ENCODE measurements at regions not wholly inside any gene's neighbourhood (a gene's known extent, or its start where the extent isn't known, plus 50 kb on each side); places are given as distances from the start of the nearest gene placed in this dataset.

DNA sequence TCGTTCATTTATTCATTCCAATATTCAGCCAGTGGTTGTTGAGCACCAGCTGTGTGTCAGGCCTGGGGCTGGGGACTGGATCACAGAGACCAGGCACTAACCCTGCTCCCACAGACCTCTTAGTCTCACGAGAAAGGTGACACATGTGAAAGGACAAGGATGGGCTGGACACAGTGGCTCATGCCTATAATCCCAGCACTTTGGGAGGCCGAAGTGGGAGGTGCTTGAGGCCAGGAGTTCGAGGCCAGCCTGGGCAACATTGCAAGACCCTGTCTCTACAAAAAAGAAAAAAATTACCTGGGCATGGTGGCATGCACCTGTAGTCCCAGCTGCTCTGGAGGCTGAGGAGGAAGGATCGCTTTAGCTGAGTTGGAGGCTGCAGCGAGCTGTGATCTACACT lies 105.9 kb upstream of the SDK1 start:
- Mint-ChIP-seq H3K36me3 (peaks cover 2% of the 10 kb centered on the region), H3K4me1 (peaks cover 5% of the 10 kb centered on the region), H3K9me3 (ENCODE audit: low read depth) (no peaks in the 10 kb centered on the region), H3K4me3 (no peak overlapping the region), H3K27me3 (peaks cover 34% of the 10 kb centered on the region), H3K27ac (no peak overlapping the region)
- CTCF ChIA-PET: no interaction called here
- ATAC-seq (no peak), DNase-seq (no peak)

DNA sequence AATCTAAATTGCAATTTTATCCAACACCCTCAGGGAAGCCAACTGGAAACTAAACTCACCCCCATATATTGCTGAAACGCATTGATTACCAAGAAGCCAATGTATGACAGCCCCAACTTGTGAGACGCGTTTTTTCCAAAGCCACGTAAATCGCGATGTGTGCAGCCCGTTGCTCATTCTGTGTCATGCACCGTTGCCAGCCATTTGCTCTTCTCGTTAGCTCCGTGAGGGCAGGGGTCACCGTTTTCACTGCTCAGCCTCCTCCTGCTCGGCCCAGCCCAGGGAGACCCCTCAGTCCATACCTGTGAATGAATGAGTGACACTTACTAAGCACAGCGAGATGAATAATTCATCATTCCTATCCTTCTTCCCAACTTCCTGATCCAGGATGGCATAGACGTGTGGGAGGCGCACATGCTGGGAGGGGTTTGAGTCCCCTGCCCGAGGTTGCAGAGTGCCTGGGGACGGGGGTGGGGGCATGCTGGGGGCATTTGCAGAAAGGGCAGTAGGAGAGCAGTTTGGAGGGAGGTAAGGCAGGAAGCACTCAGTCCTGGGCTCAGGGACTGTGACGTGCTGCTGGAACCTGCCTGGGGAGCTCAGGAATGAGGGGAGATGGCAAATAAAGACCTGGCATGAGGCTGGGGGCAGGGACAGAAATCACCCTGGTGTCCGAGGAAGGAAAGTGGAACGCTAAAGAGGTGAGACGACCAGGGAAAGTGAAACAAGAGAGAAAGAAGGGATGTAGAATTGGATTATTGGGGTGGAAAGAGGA lies 104.2 kb upstream of the SDK1 start:
- Mint-ChIP-seq H3K27me3 (peaks cover 24% of the 10 kb centered on the region), H3K9me3 (ENCODE audit: low read depth) (no peaks in the 10 kb centered on the region), H3K36me3 (peaks cover 2% of the 10 kb centered on the region), H3K4me3 (no peak overlapping the region), H3K27ac (no peak overlapping the region), H3K4me1 (peaks cover 5% of the 10 kb centered on the region)
- DNase-seq: no peak
- no peak for ATAC-seq
- CTCF ChIA-PET: interaction anchor here (1.2 kb wide), 1 partner anchor 13 kb away, joined by 3 read pairs; no protein-coding TSS in a partner anchor

DNA sequence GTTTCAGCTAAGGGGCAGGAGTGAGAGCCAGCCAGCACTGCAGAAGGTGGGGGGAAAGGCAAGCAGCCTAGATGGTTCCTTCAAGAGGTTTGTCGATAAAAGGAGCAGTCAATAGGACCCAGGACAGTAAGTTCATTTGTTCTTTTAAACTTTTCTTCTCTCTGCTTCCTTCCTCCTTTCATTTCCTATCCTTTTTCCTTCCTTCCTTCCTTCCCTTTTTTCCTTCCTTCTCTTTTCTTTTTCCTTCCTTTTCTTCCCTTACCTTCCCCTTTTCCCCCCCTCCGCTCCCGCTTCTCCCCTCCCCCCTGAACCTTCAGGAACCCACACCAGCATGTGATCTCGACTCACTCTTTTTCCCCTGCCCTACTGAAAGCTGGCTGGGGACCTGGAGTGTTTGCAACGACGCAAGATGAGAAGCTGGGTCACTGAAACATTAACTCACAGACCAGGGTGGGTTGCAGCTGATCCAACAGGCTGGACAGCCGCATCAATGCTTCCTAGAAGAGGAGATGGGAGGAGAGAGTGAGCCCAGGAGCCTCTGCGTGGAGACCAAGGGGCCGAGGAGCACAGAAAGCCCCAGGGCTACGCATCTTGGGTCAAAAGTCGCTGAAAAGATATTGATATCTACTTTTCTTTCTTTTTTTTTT lies 103.4 kb upstream of the SDK1 start:
- no peak for ATAC-seq
- Mint-ChIP-seq H3K4me3 (no peak overlapping the region), H3K36me3 (peaks cover 2% of the 10 kb centered on the region), H3K4me1 (peaks cover 5% of the 10 kb centered on the region), H3K9me3 (ENCODE audit: low read depth) (no peaks in the 10 kb centered on the region), H3K27me3 (peaks cover 21% of the 10 kb centered on the region), H3K27ac (no peak overlapping the region)
- CTCF ChIA-PET: interaction anchor here (4.3 kb wide), 1 partner anchor 333 kb away, joined by 20 read pairs; no protein-coding TSS in a partner anchor
- DNase-seq: no peak

DNA sequence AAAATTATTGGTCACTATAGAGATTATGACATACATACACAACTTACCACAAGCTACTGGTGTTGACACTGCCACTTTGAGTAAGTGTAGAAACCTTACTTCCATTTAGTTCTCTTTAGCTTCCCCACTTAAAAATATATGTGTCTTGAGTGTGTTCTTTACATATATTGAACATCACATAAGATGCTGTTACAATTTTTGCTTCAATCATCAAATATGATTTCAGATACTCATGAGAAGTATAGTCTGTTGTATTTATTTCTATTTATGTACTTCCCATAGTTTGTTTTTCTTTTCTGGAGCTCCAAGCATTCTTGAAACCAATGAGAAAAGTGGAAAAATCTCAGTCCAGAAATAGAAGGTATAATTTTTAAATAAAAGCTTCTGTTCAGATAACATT lies 102.7 kb upstream of the SDK1 start:
- Mint-ChIP-seq H3K9me3 (ENCODE audit: low read depth) (no peaks in the 10 kb centered on the region), H3K27ac (no peak overlapping the region), H3K4me1 (peaks cover 2% of the 10 kb centered on the region), H3K27me3 (peaks cover 21% of the 10 kb centered on the region), H3K4me3 (no peak overlapping the region), H3K36me3 (peaks cover 2% of the 10 kb centered on the region)
- ATAC-seq (no peak), DNase-seq (no peak)
- CTCF ChIA-PET: interaction anchor here (4.3 kb wide), 1 partner anchor 333 kb away, joined by 20 read pairs; no protein-coding TSS in a partner anchor

DNA sequence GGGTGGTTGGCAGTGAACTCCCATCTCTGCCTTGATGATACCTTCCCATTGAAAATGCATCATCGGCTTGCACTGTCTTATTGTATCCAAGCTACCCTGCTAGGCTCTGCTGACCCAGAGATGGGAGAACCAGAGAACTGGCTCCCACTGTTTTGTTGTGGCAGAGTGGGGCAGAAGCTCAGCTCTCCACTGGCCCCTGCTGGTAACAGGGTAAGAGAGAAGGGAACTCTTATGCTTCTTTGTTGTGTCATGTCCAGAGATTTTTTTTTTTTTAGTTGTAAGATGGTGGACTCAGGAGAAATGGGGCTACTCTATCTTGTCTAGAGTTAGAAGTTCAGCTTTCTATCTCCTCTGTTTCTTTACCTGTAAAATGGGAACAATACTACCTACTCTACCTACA lies 100.5 kb upstream of the SDK1 start:
- H3K4me1 Mint-ChIP-seq: no peaks in the 10 kb centered on the region

DNA sequence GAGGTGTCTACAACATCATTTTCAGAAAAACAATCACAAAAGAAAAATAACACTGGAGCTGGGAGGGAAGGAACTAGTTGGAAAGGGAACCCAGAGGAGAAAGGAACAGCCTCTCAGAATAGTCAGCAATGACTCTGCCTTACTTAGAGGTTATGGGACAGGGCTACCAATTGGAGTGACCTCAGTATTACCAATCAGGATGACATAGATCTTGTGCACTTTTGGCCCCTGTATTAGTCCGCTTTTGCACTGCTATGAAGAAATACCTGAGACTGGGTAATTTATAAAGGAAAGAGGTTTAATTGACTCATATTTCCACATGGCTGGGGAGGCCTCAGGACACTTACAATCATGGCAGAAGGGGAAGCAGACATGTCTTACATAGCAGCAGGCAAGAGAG lies 99.7 kb upstream of the SDK1 start:
- DNase-seq (peak; percentile 14), ATAC-seq (no peak)
- peaks cover 2% of the 10 kb centered on the region for H3K36me3 Mint-ChIP-seq
- CTCF ChIA-PET: interaction anchor here (0.7 to 4.3 kb wide), 5 partner anchors 10 to 336 kb away, joined by 3 to 20 read pairs (median 3); no protein-coding TSS in a partner anchor
- H3K27me3 Mint-ChIP-seq: peaks cover 15% of the 10 kb centered on the region
- H3K4me3 Mint-ChIP-seq: no peak overlapping the region
- H3K9me3 Mint-ChIP-seq (ENCODE audit: low read depth): no peaks in the 10 kb centered on the region
- H3K27ac Mint-ChIP-seq: no peak overlapping the region
- H3K4me1 Mint-ChIP-seq: no peaks in the 10 kb centered on the region

More for the DNA sequence above, 100.5 kb upstream of the SDK1 start:
- peaks cover 17% of the 10 kb centered on the region for H3K27me3 Mint-ChIP-seq
- no peak overlapping the region for H3K27ac Mint-ChIP-seq
- peak; percentile 68 for ATAC-seq
- no peak overlapping the region for H3K4me3 Mint-ChIP-seq
- CTCF ChIA-PET: interaction anchor here (0.7 to 4.3 kb wide), 5 partner anchors 9 to 335 kb away, joined by 3 to 20 read pairs (median 3); no protein-coding TSS in a partner anchor
- peaks cover 2% of the 10 kb centered on the region for H3K36me3 Mint-ChIP-seq
- H3K9me3 Mint-ChIP-seq (ENCODE audit: low read depth): no peaks in the 10 kb centered on the region
- DNase-seq: peak; percentile 59

DNA sequence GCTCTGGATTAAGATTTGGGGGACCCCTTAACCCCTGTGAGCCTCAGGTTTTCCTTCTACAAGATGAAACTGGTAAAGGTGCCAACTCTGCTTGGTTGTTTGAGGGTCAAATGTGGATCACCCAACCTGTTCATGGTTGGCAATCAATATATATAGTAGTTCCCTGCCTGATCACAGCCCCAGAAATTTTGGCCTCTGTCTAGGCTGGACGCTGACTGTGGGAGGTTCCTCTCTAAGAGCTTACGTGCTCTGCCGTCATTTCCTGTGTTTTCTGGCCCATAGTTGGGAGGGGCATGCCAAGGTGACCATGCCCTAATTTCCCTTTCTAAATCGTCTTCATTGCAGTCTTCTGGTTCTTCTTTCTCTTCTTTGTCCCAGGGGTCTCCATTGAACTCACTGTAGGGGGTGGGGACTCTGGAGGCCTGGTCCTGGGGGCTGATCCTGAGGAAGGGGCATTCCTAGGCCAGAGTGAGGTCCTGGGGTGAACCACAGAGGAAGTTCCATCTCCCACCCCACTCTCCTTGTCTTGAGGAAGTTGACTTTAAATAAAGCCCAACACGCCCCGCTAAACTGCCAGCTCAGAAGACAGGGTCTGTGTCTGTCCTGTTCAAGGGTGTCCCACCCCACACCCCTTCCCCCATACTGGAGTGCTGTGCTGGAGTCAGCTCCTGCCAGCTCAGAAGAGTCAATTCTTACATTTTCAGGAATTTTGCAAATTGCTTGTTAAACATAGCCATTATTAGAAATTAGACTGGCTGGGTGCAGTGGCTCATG lies 98.9 kb upstream of the SDK1 start:
- H3K36me3 Mint-ChIP-seq: peaks cover 2% of the 10 kb centered on the region
- H3K27me3 Mint-ChIP-seq: peaks cover 13% of the 10 kb centered on the region
- H3K27ac Mint-ChIP-seq: no peak overlapping the region
- CTCF ChIA-PET: interaction anchor here (0.6 kb wide), 1 partner anchor 315 kb away, joined by 3 read pairs; no protein-coding TSS in a partner anchor
- DNase-seq: peak; percentile 33
- ATAC-seq: no peak
- H3K4me1 Mint-ChIP-seq: no peaks in the 10 kb centered on the region
- H3K4me3 Mint-ChIP-seq: no peak overlapping the region
- no peaks in the 10 kb centered on the region for H3K9me3 Mint-ChIP-seq (ENCODE audit: low read depth)

DNA sequence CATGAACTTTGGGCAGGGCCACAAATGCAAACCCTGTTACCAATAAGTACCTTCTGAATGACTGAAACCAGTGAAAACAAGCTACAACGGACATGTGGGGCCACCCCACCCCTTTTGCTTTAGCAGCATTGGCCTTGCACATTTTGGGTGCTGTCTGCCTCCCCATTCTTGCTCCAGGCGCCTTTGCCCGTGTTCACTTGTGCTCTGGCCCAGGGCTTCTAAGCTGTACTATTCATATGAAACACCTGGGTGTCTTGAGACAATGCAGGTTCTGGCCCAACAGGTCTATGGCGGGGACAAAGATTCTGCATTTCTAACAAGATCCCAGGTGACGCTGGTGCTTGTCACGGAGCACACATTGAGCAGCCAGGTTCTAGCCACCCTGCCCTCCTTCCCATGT lies 96.5 kb upstream of the SDK1 start:
- Mint-ChIP-seq H3K9me3 (ENCODE audit: low read depth) (no peaks in the 10 kb centered on the region), H3K27me3 (peaks cover 4% of the 10 kb centered on the region), H3K27ac (no peak overlapping the region), H3K4me1 (no peaks in the 10 kb centered on the region), H3K4me3 (no peak overlapping the region), H3K36me3 (no peaks in the 10 kb centered on the region)
- DNase-seq (peak; percentile 31), ATAC-seq (no peak)
- CTCF ChIA-PET: interaction anchor here (1.0 kb wide), 1 partner anchor 44 kb away, joined by 5 read pairs; no protein-coding TSS in a partner anchor

DNA sequence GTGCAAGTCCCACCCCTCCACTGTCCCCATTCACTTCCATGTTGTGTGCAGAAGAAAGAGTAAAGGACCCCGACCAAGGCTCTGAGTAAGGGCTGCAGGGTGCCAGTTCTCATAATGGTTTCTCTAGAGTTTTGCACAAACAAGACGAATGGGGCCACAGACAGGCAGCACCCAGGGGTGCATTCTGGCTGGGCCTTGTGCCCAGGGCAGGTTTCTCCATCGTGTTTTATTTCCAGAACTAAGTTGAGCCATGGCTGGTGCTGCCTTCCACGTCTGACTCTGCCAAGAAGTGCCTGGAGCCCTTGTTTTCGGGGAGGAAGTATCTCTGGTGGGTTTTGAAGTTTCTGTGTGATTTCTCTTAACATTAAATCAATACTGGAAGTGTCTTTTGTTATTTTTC lies 95.0 kb upstream of the SDK1 start:
- no peaks in the 10 kb centered on the region for H3K36me3 Mint-ChIP-seq
- no peaks in the 10 kb centered on the region for H3K9me3 Mint-ChIP-seq (ENCODE audit: low read depth)
- H3K4me3 Mint-ChIP-seq: no peak overlapping the region
- ATAC-seq: no peak
- no peak overlapping the region for H3K27ac Mint-ChIP-seq
- peak; percentile 5 for DNase-seq
- H3K4me1 Mint-ChIP-seq: no peaks in the 10 kb centered on the region
- CTCF ChIA-PET: no interaction called here
- H3K27me3 Mint-ChIP-seq: no peaks in the 10 kb centered on the region

DNA sequence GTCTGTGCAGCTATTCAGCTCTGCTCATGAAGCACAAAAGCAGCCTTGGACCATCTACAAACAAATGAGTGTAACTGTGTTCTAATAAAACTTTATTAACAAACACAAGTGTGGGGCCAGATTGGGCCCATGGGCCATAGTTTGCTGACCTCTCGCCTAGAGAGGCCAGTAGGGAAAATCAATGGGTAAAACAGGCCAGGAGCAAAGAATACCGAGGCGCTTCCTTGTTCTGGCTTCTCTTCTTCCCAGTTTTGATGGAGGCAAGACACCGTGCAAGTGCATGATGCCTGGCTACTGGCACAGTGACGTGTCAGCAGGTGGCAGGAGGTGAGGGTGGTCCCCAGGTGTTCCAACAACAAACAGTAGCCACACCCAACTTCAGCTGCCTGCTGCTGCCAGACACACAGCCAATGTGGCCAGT lies 94.3 kb upstream of the SDK1 start:
- no peaks in the 10 kb centered on the region for H3K36me3 Mint-ChIP-seq
- H3K27me3 Mint-ChIP-seq: no peaks in the 10 kb centered on the region
- no peaks in the 10 kb centered on the region for H3K9me3 Mint-ChIP-seq (ENCODE audit: low read depth)
- no peak overlapping the region for H3K27ac Mint-ChIP-seq
- H3K4me3 Mint-ChIP-seq: no peak overlapping the region
- DNase-seq (peak; percentile 25), ATAC-seq (no peak)
- CTCF ChIA-PET: no interaction called here
- H3K4me1 Mint-ChIP-seq: no peaks in the 10 kb centered on the region

DNA sequence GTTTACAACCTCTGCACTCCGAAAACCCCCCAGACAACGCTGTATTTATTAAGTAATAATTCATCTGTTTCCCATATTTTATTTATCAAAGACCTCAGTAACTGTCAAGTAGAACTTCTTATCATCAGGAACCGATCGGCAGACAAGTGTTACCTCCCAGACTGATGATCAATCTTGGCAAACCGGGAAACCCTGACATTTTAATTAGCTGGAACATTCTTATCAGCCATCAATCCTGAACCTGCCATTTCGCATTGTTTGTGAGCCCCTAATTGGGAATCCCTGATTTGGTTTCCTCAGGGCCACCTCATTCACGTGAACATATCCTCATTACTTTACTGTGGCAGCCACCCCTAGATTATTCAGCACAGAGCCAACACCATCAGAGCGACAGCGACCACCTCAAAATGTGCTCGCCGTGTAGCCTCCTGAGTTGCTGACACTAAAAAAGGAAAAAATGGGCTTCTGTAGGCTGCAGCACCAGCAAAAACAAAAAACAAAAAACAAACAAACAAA lies 93.6 kb upstream of the SDK1 start:
- H3K4me3 Mint-ChIP-seq: no peak overlapping the region
- no peaks in the 10 kb centered on the region for H3K36me3 Mint-ChIP-seq
- no peaks in the 10 kb centered on the region for H3K4me1 Mint-ChIP-seq
- no peak overlapping the region for H3K27ac Mint-ChIP-seq
- H3K27me3 Mint-ChIP-seq: no peaks in the 10 kb centered on the region
- CTCF ChIA-PET: no interaction called here
- DNase-seq: peak; percentile 14
- H3K9me3 Mint-ChIP-seq (ENCODE audit: low read depth): no peaks in the 10 kb centered on the region
- ATAC-seq: no peak

DNA sequence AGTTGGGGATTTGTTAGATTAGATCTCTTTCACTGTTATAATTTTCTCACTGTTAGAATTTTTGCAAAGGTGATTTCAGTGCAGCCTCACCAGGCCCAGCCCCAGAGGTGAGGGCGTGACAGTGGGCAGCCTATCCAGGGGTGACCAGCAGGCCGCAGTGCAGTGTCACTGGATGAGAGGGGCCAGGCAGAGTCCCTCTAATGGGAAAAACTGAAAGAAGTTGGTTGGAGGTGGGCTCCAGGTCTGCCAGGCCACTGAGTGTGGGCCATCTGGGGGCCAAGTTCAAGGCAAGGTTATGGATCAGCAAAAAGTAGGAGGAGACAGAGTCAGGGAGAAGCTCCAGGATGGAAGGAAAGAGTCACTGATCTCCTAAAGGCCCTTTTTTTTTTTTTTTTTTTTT lies 90.5 kb upstream of the SDK1 start:
- Mint-ChIP-seq H3K27me3 (no peaks in the 10 kb centered on the region), H3K36me3 (no peaks in the 10 kb centered on the region), H3K27ac (no peak overlapping the region), H3K9me3 (ENCODE audit: low read depth) (no peaks in the 10 kb centered on the region), H3K4me3 (no peak overlapping the region), H3K4me1 (no peaks in the 10 kb centered on the region)
- ATAC-seq (no peak), DNase-seq (peak; percentile 35)
- CTCF ChIA-PET: no interaction called here

DNA sequence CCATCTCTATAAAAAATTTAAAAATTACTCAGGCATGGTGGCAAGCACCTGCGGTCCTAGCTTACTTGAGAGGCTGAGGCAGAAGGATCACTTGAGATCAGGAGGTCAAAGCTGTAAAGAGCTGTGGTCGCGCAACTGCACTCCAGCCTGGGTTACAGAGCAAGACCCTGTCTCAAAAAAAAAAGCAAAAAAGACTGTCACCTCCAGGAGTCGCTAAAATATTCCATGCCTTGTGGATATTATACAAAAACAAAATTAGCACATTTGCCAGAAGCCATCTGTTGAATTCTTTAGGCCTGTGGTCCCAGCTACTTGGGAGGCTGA lies 87.0 kb upstream of the SDK1 start:
- ATAC-seq (no peak), DNase-seq (peak; percentile 12)
- peaks cover 16% of the 10 kb centered on the region for H3K27me3 Mint-ChIP-seq
- no peak overlapping the region for H3K4me3 Mint-ChIP-seq
- no peaks in the 10 kb centered on the region for H3K4me1 Mint-ChIP-seq
- CTCF ChIA-PET: no interaction called here
- H3K27ac Mint-ChIP-seq: no peak overlapping the region
- H3K36me3 Mint-ChIP-seq: no peaks in the 10 kb centered on the region
- no peaks in the 10 kb centered on the region for H3K9me3 Mint-ChIP-seq (ENCODE audit: low read depth)

All from activated CD8-positive, alpha-beta memory T cell treated with anti-CD3 and anti-CD28 coated beads, Interleukin-2, amount 10 ng/mL, durations not matched to agents 7 days and 5 days (primary cell).